MM.1S (cell line): ENCODE measurements at regions not wholly inside any gene's neighbourhood (a gene's known extent, or its start where the extent isn't known, plus 50 kb on each side); places are given as distances from the start of the nearest gene placed in this dataset.

Experiments
- DNase-seq: peaks from one replicate; pipeline ENCODE4 v3.0.0-alpha.2; 2015
- H2AFZ ChIP-seq: fragments of 300-600 bp; sonication (generic); 2 replicates; pipeline ENCODE4 v1.6.0; 2016; ENCODE audit warnings: antibody characterized with exemption, low read length
- H3F3A ChIP-seq: fragments of 300-600 bp; sonication (generic); 2 replicates; pipeline ENCODE4 v1.6.1; 2016; ENCODE audit warnings: mild to moderate bottlenecking, antibody characterized with exemption, low read length, moderate library complexity, mixed read lengths; ENCODE audit not compliant: insufficient read depth
- H3K27ac ChIP-seq: fragments of 300-600 bp; sonication (generic); 2 replicates; pipeline ENCODE4 v1.5.1; 2016; ENCODE audit warnings: mild to moderate bottlenecking, low read length
- H3K27me3 ChIP-seq: fragments of 300-600 bp; sonication (generic); replicated peaks from 2 replicates; pipeline ENCODE4 v1.6.0; 2016; ENCODE audit warnings: low read length; ENCODE audit not compliant: insufficient read depth
- H3K36me3 ChIP-seq: fragments of 300-600 bp; sonication (generic); replicated peaks from 2 replicates; pipeline ENCODE4 v1.6.1; 2016; ENCODE audit warnings: mild to moderate bottlenecking, low read length, mixed read lengths; ENCODE audit not compliant: insufficient read depth
- H3K4me1 ChIP-seq: fragments of 300-600 bp; sonication (generic); 2 replicates; pipeline ENCODE4 v1.6.1; 2016; ENCODE audit warnings: low read length, mixed read lengths
- H3K4me2 ChIP-seq: fragments of 300-600 bp; sonication (generic); 2 replicates; pipeline ENCODE4 v1.6.0; 2016; ENCODE audit warnings: low read depth, low read length
- H3K4me3 ChIP-seq: fragments of 300-600 bp; sonication (generic); 2 replicates; pipeline ENCODE4 v1.5.1; 2016; ENCODE audit warnings: low read length, mixed read lengths
- H3K79me2 ChIP-seq: fragments of 300-600 bp; sonication (generic); 2 replicates; pipeline ENCODE4 v1.6.1; 2016; ENCODE audit warnings: mixed run types, low read length, mixed read lengths
- H3K9ac ChIP-seq: fragments of 300-600 bp; sonication (generic); 2 replicates; pipeline ENCODE4 v1.6.1; 2016; ENCODE audit warnings: low read length, mixed read lengths
- H3K9me2 ChIP-seq: fragments of 300-600 bp; sonication (generic); replicated peaks from 2 replicates; pipeline ENCODE4 v1.6.1; 2016; ENCODE audit warnings: mild to moderate bottlenecking, low read length, mixed read lengths; ENCODE audit not compliant: insufficient read depth
- H3K9me3 ChIP-seq: fragments of 300-600 bp; sonication (generic); replicated peaks from 2 replicates; pipeline ENCODE4 v1.6.1; 2016; ENCODE audit warnings: mild to moderate bottlenecking, low read length, mixed read lengths; ENCODE audit not compliant: insufficient read depth
- H4K20me1 ChIP-seq: fragments of 300-600 bp; sonication (generic); 2 replicates; pipeline ENCODE4 v1.6.1; 2016; ENCODE audit warnings: mild to moderate bottlenecking, low read length, moderate library complexity, mixed read lengths; ENCODE audit not compliant: insufficient read depth
- CTCF ChIP-seq: fragments of 300-600 bp; sonication (generic); IDR thresholded peaks from 2 replicates; pipeline ENCODE4 v1.5.1; 2016; ENCODE audit warnings: antibody characterized with exemption, low read length, mixed read lengths
- EZH2 ChIP-seq: fragments of 300-600 bp; sonication (generic); optimal IDR thresholded peaks from 2 replicates; pipeline ENCODE3; 2017; ENCODE audit warnings: low read depth, mild to moderate bottlenecking, antibody characterized with exemption, low read length, mixed read lengths
- EZH2phosphoT487 ChIP-seq: fragments of 300-600 bp; sonication (generic); IDR thresholded peaks from 2 replicates; pipeline ENCODE4 v1.6.1; 2018; ENCODE audit warnings: antibody characterized with exemption, low read length

GRCh38 chr18:77750006-77750405 lies 500.4 kb downstream of the GALR1 start:
- no peak for DNase-seq
- TF ChIP-seq EZH2: no peak
- TF ChIP-seq CTCF: no peak
- no peak for TF ChIP-seq EZH2phosphoT487
- Histone ChIP-seq H3K79me2 (no peaks in the 10 kb centered on the region), H3K4me3 (no peak overlapping the region), H3K4me1 (no peaks in the 10 kb centered on the region), H3F3A (no peaks in the 10 kb centered on the region), H3K27me3 (no peaks in the 10 kb centered on the region), H3K9me2 (no peaks in the 10 kb centered on the region), H3K27ac (no peak overlapping the region), H3K36me3 (no peaks in the 10 kb centered on the region), H3K9ac (no peak overlapping the region), H4K20me1 (no peaks in the 10 kb centered on the region), H2AFZ (no peak overlapping the region), H3K9me3 (no peaks in the 10 kb centered on the region), H3K4me2 (no peak overlapping the region)

DNA sequence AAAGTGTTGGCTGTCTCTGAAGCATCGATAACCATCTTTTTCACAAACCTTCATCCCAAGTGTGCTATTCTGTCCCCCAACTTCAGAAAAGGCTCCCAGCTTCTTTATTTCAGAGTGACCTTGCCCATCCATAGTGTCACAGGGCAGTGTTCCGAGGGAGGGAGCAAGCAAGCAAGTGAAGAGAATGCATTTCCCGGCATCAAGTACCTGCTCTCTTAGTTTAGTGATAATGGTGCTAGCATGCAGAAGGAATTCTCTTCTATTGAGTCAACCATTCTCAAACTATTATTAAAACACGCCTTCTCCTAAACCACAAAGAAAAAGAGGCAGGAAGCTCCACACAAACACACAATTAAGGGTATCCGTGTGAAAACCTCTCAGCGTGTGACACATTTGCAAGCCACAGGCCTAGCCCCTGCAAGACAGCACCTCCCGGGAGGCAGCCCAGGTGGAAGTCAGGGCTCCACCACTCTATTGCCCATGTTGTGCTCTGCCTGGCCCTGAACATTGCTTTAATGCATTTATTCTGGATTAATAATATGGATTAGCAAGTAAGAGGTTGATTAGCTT lies 504.9 kb downstream of the GALR1 start:
- no peaks in the 10 kb centered on the region for H3K9me2 ChIP-seq
- no peaks in the 10 kb centered on the region for H3F3A ChIP-seq
- no peaks in the 10 kb centered on the region for H3K36me3 ChIP-seq
- H3K4me2 ChIP-seq: no peak overlapping the region
- H3K4me3 ChIP-seq: no peak overlapping the region
- no peak overlapping the region for H3K9ac ChIP-seq
- H3K79me2 ChIP-seq: no peaks in the 10 kb centered on the region
- H3K9me3 ChIP-seq: no peaks in the 10 kb centered on the region
- H3K4me1 ChIP-seq: no peaks in the 10 kb centered on the region
- TF ChIP-seq EZH2phosphoT487 (no peak), CTCF (no peak), EZH2 (no peak)
- H4K20me1 ChIP-seq: no peaks in the 10 kb centered on the region
- H3K27ac ChIP-seq: no peak overlapping the region
- no peak for DNase-seq
- no peaks in the 10 kb centered on the region for H3K27me3 ChIP-seq
- no peak overlapping the region for H2AFZ ChIP-seq

DNA sequence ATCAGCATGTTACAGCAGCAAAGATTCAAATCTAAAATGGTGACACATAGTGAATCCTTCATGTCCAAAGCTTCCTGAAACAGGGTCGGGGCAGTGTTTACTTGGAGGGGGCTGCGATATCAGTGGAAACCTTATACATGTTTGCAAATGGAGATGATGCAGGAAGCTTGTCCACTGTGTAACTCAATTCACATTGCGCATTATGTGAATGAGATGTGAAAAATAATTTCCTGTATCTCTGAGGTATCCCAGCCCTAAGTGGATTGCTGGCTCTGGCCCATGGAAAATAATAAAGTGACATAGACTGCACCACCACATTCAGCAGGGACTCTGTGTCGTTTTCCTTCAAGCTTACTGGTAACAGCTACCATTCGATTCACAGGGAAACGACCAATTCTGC lies 505.5 kb downstream of the GALR1 start:
- H2AFZ ChIP-seq: no peak overlapping the region
- no peaks in the 10 kb centered on the region for H3K4me1 ChIP-seq
- H3F3A ChIP-seq: no peaks in the 10 kb centered on the region
- TF ChIP-seq CTCF: no peak
- no peak for TF ChIP-seq EZH2
- no peak for TF ChIP-seq EZH2phosphoT487
- no peaks in the 10 kb centered on the region for H3K9me3 ChIP-seq
- H3K79me2 ChIP-seq: no peaks in the 10 kb centered on the region
- no peak overlapping the region for H3K4me2 ChIP-seq
- no peaks in the 10 kb centered on the region for H3K9me2 ChIP-seq
- no peak overlapping the region for H3K9ac ChIP-seq
- H3K4me3 ChIP-seq: no peak overlapping the region
- H4K20me1 ChIP-seq: no peaks in the 10 kb centered on the region
- DNase-seq: no peak
- H3K27ac ChIP-seq: no peak overlapping the region
- H3K36me3 ChIP-seq: no peaks in the 10 kb centered on the region
- H3K27me3 ChIP-seq: no peaks in the 10 kb centered on the region
